PC-3 (cell line): ENCODE measurements at regions not wholly inside any gene's neighbourhood (a gene's known extent, or its start where the extent isn't known, plus 50 kb on each side); places are given as distances from the start of the nearest gene placed in this dataset.

Experiments used
- CTCF ChIP-seq: fragments of 300-600 bp; sonication (generic); conservative IDR thresholded peaks from 2 replicates; pipeline ENCODE4 v1.5.1; 2017; ENCODE audit warnings: antibody characterized with exemption, low read depth, mild to moderate bottlenecking, low read length
- EZH2 ChIP-seq: fragments of 300-600 bp; sonication (generic); IDR thresholded peaks from one replicate; pipeline ENCODE4 v1.6.1; 2017; ENCODE audit warnings: antibody characterized with exemption, mild to moderate bottlenecking, low read length; ENCODE audit not compliant: unreplicated experiment

- TF ChIP-seq EZH2 (no peak), CTCF (no peak)
Measured at GRCh38 chr10:71052076-71052660, 160.2 kb upstream of the UNC5B start.
